K562 (cell line): ENCODE measurements at regions not wholly inside any gene's neighbourhood (a gene's known extent, or its start where the extent isn't known, plus 50 kb on each side); places are given as distances from the start of the nearest gene placed in this dataset.

Source experiments
- ATAC-seq: fragments of 200-7000 bp; cut with Tn5 transposase; 3 replicates; pipeline ENCODE4 v1.9.1; 2020; ENCODE audit warnings: moderate library complexity
- BruUV-seq: library from RNA; stranded (reverse); fragments of 400-500 nt; replicated peaks from 2 replicates; lab custom pipeline; 2021; lab: Mats Ljungman, UMichigan
- CTCF ChIA-PET: fragments of 300-600 bp; formaldehyde crosslinking; extraction: SDS; loops from one replicate; lab custom pipeline; 2021; ENCODE audit warnings: low intra/inter-chr PET ratio; lab: Yijun Ruan, JAX
- POLR2A ChIA-PET: fragments of 300-600, 350-650 bp; sonication (Branson Sonifier 250); formaldehyde crosslinking; extraction: SDS; loops from one replicate; lab custom pipeline; 2021; ENCODE audit warnings: antibody characterized with exemption, inconsistent platforms; lab: Yijun Ruan, JAX
- DNase-seq, 4 experiments: peaks; one replicate each; pipeline versions ENCODE4 v3.0.0 to v3.0.0-alpha.2; 2011 to 2018; ENCODE audit warnings: low spot score in 3 of 4, mixed read lengths in 3 of 4; ENCODE audit errors: extremely low read depth in 1 of 4
- FAIRE-seq: peaks from 2 replicates; lab custom pipeline; 2011; peaks lifted over from hg19 to GRCh38; lab: Jason Lieb, UNC
- H2AFZ ChIP-seq: 2 replicates; pipeline ENCODE4 v1.6.0; 2011; ENCODE audit warnings: low read depth, low read length, control low read depth, inconsistent platforms
- H3K27ac ChIP-seq: fragments of 200-600 bp; 3 replicates; pipeline ENCODE4 v1.8.0; 2011; ENCODE audit warnings: low read depth, mild to moderate bottlenecking, control low read depth, inconsistent platforms, low read length, moderate library complexity, mixed read lengths; ENCODE audit errors: extremely low read depth
- H3K27me3 ChIP-seq, 2 experiments: fragments of 300-600 bp in 1 of 2; 2 replicates in 1 of 2; 3 replicates in 1 of 2; pipeline versions ENCODE4 v1.6.0 to v1.8.0; 2011; ENCODE audit warnings: inconsistent platforms in 2 of 2, low read length in 2 of 2, mild to moderate bottlenecking in 1 of 2, mixed read lengths in 1 of 2, moderate library complexity in 1 of 2; ENCODE audit not compliant: control insufficient read depth in 2 of 2, insufficient read depth in 2 of 2
- H3K36me3 ChIP-seq: fragments of 300-600 bp; 3 replicates; pipeline ENCODE4 v1.8.0; 2011; ENCODE audit warnings: mild to moderate bottlenecking, low read length, inconsistent platforms; ENCODE audit not compliant: control insufficient read depth, insufficient read depth
- H3K4me1 ChIP-seq, 2 experiments: fragments of 200-600 bp in 1 of 2; replicated peaks in 1 of 2; 2 replicates in 1 of 2; 3 replicates in 1 of 2; pipeline versions ENCODE4 v1.5.1 to v1.8.0; 2011; ENCODE audit warnings: inconsistent platforms in 2 of 2, low read length in 2 of 2, mild to moderate bottlenecking in 1 of 2, mixed read lengths in 1 of 2, moderate library complexity in 1 of 2; ENCODE audit not compliant: control insufficient read depth in 2 of 2, insufficient read depth in 2 of 2
- H3K4me2 ChIP-seq: 2 replicates; pipeline ENCODE4 v1.6.1; 2011; ENCODE audit warnings: low read length, control low read depth, inconsistent platforms, mixed read lengths; ENCODE audit not compliant: insufficient read depth
- H3K4me3 ChIP-seq: fragments of 200-600 bp; sonication (generic), shearing (Covaris generic); 2 replicates; pipeline ENCODE4 v1.5.1; 2016; ENCODE audit warnings: control low read depth, inconsistent platforms
- H3K79me2 ChIP-seq: fragments of 200-600 bp; 3 replicates; pipeline ENCODE4 v1.8.0; 2011; ENCODE audit warnings: low read length, inconsistent platforms; ENCODE audit not compliant: control insufficient read depth, insufficient read depth
- H3K9ac ChIP-seq, 2 experiments: 2 replicates each; pipeline versions ENCODE4 v1.6.0 to v1.6.1; 2011; ENCODE audit warnings: low read depth in 2 of 2, low read length in 2 of 2, control low read depth in 1 of 2, inconsistent platforms in 1 of 2, mild to moderate bottlenecking in 1 of 2, mixed read lengths in 1 of 2; ENCODE audit not compliant: insufficient read depth in 1 of 2
- H3K9me1 ChIP-seq: one replicate; pipeline ENCODE4 v1.6.0; 2011; ENCODE audit warnings: inconsistent platforms, mild to moderate bottlenecking, low read length, moderate library complexity; ENCODE audit not compliant: control insufficient read depth, insufficient read depth
- H3K9me3 ChIP-seq: replicated peaks from 2 replicates; pipeline ENCODE4 v1.5.1; 2011; ENCODE audit warnings: low read depth, low read length, inconsistent platforms; ENCODE audit not compliant: control insufficient read depth, insufficient read depth
- H4K20me1 ChIP-seq: replicated peaks from 2 replicates; pipeline ENCODE4 v1.6.1; 2011; ENCODE audit warnings: low read length, inconsistent platforms, mixed read lengths; ENCODE audit not compliant: control insufficient read depth, insufficient read depth
- KDM4B ChIP-seq, 2 experiments: fragments of 450-650 bp in 1 of 2; sonication (generic) in 1 of 2; IDR thresholded peaks; 2 replicates each; pipeline ENCODE4 v1.6.1; 2016 to 2017; ENCODE audit warnings: borderline replicate concordance in 2 of 2, antibody characterized with exemption in 1 of 2, low read depth in 1 of 2, mild to moderate bottlenecking in 1 of 2
- RBBP5 ChIP-seq: fragments of 200-600 bp; sonication (generic); IDR thresholded peaks from 2 replicates; pipeline ENCODE4 v1.6.1; 2012; ENCODE audit warnings: borderline replicate concordance, mild to moderate bottlenecking, low read length, control low read depth, inconsistent platforms; ENCODE audit not compliant: insufficient read depth, poor library complexity, severe bottlenecking
- SFPQ ChIP-seq: fragments of 200-400 bp; formaldehyde crosslinking; IDR thresholded peaks from 2 replicates; pipeline ENCODE4 v1.6.1; 2017; ENCODE audit warnings: mild to moderate bottlenecking, low read depth, low read length, moderate library complexity
- ZNF124 ChIP-seq: sonication (generic); formaldehyde crosslinking; IDR thresholded peaks from 2 replicates; pipeline ENCODE4 v1.8.1; 2022; ENCODE audit warnings: missing genetic modification reagents
- WGBS: fragments of 100-300 bp; shearing (Covaris generic); methylation state at CpG from one replicate; pipeline ENCODE4 v1.1.6; 2016; ENCODE audit warnings: low coverage, mixed read lengths; ENCODE audit not compliant: insufficient coverage; ENCODE audit errors: missing lambda C conversion rate; 5-methylcytosine and 5-hydroxymethylcytosine counted together
- in situ Hi-C: fragments of 300-500 bp; cut with MboI; formaldehyde crosslinking; loops from 4 replicates; pipeline ENCODE4 v1.15.0; 2018; ENCODE audit warnings: inconsistent platforms, mixed read lengths
- intact Hi-C: fragments of 100-400 bp; cut with micrococcal nuclease; formaldehyde crosslinking; loops from 2 replicates; pipeline ENCODE4 v1.14.2; 2022
- TF ChIP-seq, protein P1 (sequence below): sonication (generic); formaldehyde crosslinking; IDR thresholded peaks from 2 replicates; pipeline ENCODE4 v1.8.0; 2022; ENCODE audit warnings: mild to moderate bottlenecking, missing genetic modification reagents

- no peak for TF ChIP-seq SFPQ
- TF ChIP-seq RBBP5 = no peak
Measured at GRCh38 chr12:11953523-11953922, 117.2 kb upstream of the BCL2L14 start (continued).

GRCh38 chr12:11954181-11954580 is 116.6 kb upstream of the BCL2L14 start:
- H2AFZ ChIP-seq = no peak overlapping the region
- H3K27me3 ChIP-seq = peaks cover 12 to 29% of the 10 kb centered on the region in 2 experiments; a peak in 3 of 5 replicates
- 0% methylated on average over 2 of the region's 2 CpGs for WGBS

More at GRCh38 chr12:11954181-11954580, 116.6 kb upstream of the BCL2L14 start:
- no TSS peak for BruUV-seq
- intact Hi-C loops = no loop called here
- ChIA-PET CTCF (no interaction called here), POLR2A (interaction anchor here (0.6 to 0.8 kb wide), 2 partner anchors 173 to 350 kb away, joined by 4 to 6 read pairs; no protein-coding TSS in a partner anchor)
- Histone ChIP-seq H3K9ac (no peak overlapping the region), H3K4me1 (no peaks in the 10 kb centered on the region), H3K79me2 (no peaks in the 10 kb centered on the region), H3K4me2 (no peak overlapping the region), H3K9me1 (no peaks in the 10 kb centered on the region), H3K36me3 (no peaks in the 10 kb centered on the region), H4K20me1 (no peaks in the 10 kb centered on the region), H3K4me3 (no peak overlapping the region), H3K9me3 (no peaks in the 10 kb centered on the region), H3K27ac (no peak overlapping the region)
- TF ChIP-seq, protein P1, sequence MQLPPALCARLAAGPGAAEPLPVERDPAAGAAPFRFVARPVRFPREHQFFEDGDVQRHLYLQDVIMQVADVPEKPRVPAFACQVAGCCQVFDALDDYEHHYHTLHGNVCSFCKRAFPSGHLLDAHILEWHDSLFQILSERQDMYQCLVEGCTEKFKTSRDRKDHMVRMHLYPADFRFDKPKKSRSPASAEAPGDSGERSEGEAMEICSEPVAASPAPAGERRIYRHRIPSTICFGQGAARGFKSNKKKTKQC = no peak
- TF ChIP-seq KDM4B (IDR thresholded peaks at IDR 0.05; ENCODE audit: borderline replicate concordance in 2 of 2, low read depth in 1 of 2) (no peak), ZNF124 (CRISPR knock-in tag) (no peak)
- DNase-seq (no peak), FAIRE-seq (no peak), ATAC-seq (no peak)
- in situ Hi-C loops = no loop called here
